Activated B cell treated with CpG ODN at 0.5 μM for 24 hours (primary cell): ENCODE measurements at regions not wholly inside any gene's neighbourhood (a gene's known extent, or its start where the extent isn't known, plus 50 kb on each side); places are given as distances from the start of the nearest gene placed in this dataset.

Experiments
- ATAC-seq: fragments of 200-7000 bp; cut with Tn5 transposase; one replicate; pipeline ENCODE4 v1.10.0; 2021; ENCODE audit warnings: low read depth, mild to moderate bottlenecking, moderate library complexity
- CTCF ChIA-PET: fragments of 350-600 bp; sonication (Branson Sonifier 250); formaldehyde crosslinking; loops from one replicate; lab custom pipeline; 2021; ENCODE audit warnings: antibody characterized with exemption; lab: Charles Lee
- POLR2A ChIA-PET: fragments of 350-600 bp; sonication (Branson Sonifier 250); formaldehyde crosslinking; loops from one replicate; lab custom pipeline; 2021; ENCODE audit warnings: antibody characterized with exemption; lab: Charles Lee
- DNase-seq: peaks from one replicate; pipeline ENCODE4 v3.0.0; 2022
- H3K27ac Mint-ChIP-seq: one replicate; pipeline ENCODE4 v1.8.0; 2020; ENCODE audit warnings: mixed read lengths
- H3K27me3 Mint-ChIP-seq: one replicate; pipeline ENCODE4 v1.8.0; 2021; ENCODE audit warnings: mixed read lengths
- H3K36me3 Mint-ChIP-seq: one replicate; pipeline ENCODE4 v1.8.0; 2021; ENCODE audit warnings: low read depth, mixed read lengths
- H3K4me1 Mint-ChIP-seq: one replicate; pipeline ENCODE4 v1.8.0; 2021; ENCODE audit warnings: mixed read lengths
- H3K4me3 Mint-ChIP-seq: one replicate; pipeline ENCODE4 v1.8.0; 2020; ENCODE audit warnings: mild to moderate bottlenecking, mixed read lengths
- H3K9me3 Mint-ChIP-seq: one replicate; pipeline ENCODE4 v1.8.0; 2020; ENCODE audit warnings: mixed read lengths
- intact Hi-C: fragments of 100-400 bp; cut with micrococcal nuclease; formaldehyde crosslinking; loops from one replicate; pipeline ENCODE4 v1.15.1; 2024
- TF ChIP-seq, protein P1 (sequence below): fragments of 200-600 bp; IDR thresholded peaks from one replicate; pipeline ENCODE4 v1.8.0; 2022; ENCODE audit warnings: antibody characterized with exemption, mild to moderate bottlenecking

DNA sequence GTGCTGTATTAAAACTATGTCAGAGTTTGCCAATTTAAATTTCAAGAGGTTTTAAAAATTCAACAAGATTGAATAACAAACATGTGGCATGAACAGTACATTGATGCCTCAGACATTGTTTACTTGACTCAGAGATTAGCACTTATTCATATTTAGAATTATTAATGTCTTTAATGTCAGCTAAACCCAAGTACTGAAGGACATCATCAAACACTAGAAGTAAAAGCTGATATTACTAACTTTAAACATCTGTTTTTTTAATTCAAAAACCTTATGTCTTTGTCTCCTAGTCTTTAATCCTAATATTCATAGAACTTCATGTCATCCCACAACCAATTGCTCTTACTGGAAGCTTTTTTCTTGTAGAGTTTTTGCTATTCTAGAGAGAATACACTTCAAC lies 406.2 kb upstream of the PCDH7 start:
- Mint-ChIP-seq H3K4me1 (no peaks in the 10 kb centered on the region), H3K4me3 (no peak overlapping the region), H3K27ac (no peak overlapping the region), H3K27me3 (no peaks in the 10 kb centered on the region), H3K36me3 (no peaks in the 10 kb centered on the region), H3K9me3 (peaks cover 11% of the 10 kb centered on the region)
- DNase-seq, result no peak
- ATAC-seq, result no peak
- ChIA-PET CTCF (no interaction called here), POLR2A (no interaction called here)
- intact Hi-C loops, result no loop called here
- TF ChIP-seq, protein P1, sequence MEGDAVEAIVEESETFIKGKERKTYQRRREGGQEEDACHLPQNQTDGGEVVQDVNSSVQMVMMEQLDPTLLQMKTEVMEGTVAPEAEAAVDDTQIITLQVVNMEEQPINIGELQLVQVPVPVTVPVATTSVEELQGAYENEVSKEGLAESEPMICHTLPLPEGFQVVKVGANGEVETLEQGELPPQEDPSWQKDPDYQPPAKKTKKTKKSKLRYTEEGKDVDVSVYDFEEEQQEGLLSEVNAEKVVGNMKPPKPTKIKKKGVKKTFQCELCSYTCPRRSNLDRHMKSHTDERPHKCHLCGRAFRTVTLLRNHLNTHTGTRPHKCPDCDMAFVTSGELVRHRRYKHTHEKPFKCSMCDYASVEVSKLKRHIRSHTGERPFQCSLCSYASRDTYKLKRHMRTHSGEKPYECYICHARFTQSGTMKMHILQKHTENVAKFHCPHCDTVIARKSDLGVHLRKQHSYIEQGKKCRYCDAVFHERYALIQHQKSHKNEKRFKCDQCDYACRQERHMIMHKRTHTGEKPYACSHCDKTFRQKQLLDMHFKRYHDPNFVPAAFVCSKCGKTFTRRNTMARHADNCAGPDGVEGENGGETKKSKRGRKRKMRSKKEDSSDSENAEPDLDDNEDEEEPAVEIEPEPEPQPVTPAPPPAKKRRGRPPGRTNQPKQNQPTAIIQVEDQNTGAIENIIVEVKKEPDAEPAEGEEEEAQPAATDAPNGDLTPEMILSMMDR, result no peak

DNA sequence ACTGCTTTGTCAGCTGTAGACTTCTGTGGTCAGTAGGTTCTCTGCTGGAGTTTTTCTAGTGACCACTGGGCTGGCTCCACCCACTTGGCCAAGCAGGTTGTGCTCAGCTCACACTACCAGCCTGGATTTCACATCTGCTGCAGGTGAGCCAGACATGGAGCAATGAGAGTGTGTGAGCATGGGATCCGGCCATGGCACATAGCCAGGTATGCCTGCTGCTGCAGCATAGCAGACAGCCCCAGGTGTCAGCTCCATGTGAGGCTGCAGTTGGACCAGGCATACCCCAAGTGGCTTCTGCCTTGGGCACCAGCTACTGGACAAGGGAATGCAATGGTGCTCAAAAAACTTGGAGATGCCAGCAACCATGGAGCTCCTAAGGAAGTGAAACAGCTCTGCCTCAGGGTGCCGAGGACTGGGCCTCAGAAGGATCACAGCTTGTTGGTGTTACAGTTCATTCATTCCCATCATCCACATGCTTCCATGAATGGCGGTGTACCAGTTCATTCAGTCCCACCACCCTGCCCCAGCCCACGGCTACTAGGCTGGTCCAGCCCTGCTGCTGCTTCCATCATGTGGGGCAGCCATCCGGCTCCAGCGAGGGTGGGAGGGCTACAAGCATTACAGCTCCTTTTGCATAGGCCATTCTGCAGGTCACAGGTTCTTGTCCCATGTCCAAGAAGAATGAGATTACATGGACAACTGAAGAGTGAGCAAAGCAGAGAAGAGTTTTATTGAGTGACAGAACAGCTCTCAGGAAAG lies 389.1 kb upstream of the PCDH7 start:
- Mint-ChIP-seq H3K27me3 (no peaks in the 10 kb centered on the region), H3K36me3 (no peaks in the 10 kb centered on the region), H3K9me3 (peaks cover 8% of the 10 kb centered on the region), H3K4me1 (no peaks in the 10 kb centered on the region), H3K27ac (no peak overlapping the region), H3K4me3 (no peak overlapping the region)
- no peak for DNase-seq
- POLR2A ChIA-PET, result no interaction called here
- no peak for ATAC-seq
- CTCF ChIA-PET, result no interaction called here
- intact Hi-C loops, result no loop called here
- TF ChIP-seq, protein P1, result no peak

DNA sequence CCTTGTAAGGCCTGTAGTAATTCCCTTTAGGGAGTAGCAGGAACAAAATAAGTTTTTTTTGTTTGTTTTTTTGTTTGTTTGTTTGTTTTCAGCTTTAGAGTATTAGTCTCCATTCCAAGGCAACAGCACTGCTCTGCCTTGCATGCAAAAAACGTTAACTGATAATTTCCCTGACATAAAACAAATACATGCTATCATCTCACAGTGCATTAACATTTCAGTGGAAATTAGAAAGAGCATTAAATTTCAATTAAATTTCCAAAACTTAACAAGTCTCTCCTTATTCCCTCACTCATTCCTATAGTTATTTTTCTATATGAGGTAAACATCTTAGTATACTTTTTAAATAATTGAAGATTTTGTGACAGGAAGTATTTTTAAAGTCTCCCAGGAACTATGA lies 378.4 kb upstream of the PCDH7 start:
- H3K36me3 Mint-ChIP-seq, result no peaks in the 10 kb centered on the region
- peaks cover 10% of the 10 kb centered on the region for H3K9me3 Mint-ChIP-seq
- no peak overlapping the region for H3K27ac Mint-ChIP-seq
- H3K27me3 Mint-ChIP-seq, result no peaks in the 10 kb centered on the region
- H3K4me1 Mint-ChIP-seq, result no peaks in the 10 kb centered on the region
- intact Hi-C loops, result no loop called here
- CTCF ChIA-PET, result no interaction called here
- ATAC-seq (no peak), DNase-seq (no peak)
- no peak overlapping the region for H3K4me3 Mint-ChIP-seq
- POLR2A ChIA-PET, result no interaction called here
- TF ChIP-seq, protein P1, result no peak

DNA sequence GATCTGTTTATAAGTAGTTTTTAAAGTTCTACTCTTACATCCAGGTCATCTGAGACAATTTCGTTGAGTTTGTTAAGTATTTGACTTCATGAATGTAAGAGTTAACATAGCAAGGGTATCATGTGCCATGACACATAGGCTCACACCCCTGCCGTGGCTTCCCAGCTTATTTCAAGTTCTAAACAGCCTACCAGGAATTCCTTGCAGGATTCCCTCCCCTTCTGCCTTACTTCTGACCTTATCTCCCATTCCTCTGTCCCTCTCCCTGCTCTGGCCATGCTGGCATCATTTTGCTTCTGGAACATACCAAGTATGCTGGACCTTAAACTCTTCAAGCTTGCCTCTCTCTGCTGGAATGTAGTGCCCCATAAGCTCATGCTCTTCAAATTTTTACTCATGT lies 369.9 kb upstream of the PCDH7 start:
- H3K27ac Mint-ChIP-seq, result no peak overlapping the region
- CTCF ChIA-PET, result no interaction called here
- ATAC-seq (no peak), DNase-seq (no peak)
- no peaks in the 10 kb centered on the region for H3K27me3 Mint-ChIP-seq
- POLR2A ChIA-PET, result no interaction called here
- H3K9me3 Mint-ChIP-seq, result peaks cover 4% of the 10 kb centered on the region
- H3K4me3 Mint-ChIP-seq, result no peak overlapping the region
- TF ChIP-seq, protein P1, result no peak
- H3K4me1 Mint-ChIP-seq, result no peaks in the 10 kb centered on the region
- intact Hi-C loops, result no loop called here
- no peaks in the 10 kb centered on the region for H3K36me3 Mint-ChIP-seq

DNA sequence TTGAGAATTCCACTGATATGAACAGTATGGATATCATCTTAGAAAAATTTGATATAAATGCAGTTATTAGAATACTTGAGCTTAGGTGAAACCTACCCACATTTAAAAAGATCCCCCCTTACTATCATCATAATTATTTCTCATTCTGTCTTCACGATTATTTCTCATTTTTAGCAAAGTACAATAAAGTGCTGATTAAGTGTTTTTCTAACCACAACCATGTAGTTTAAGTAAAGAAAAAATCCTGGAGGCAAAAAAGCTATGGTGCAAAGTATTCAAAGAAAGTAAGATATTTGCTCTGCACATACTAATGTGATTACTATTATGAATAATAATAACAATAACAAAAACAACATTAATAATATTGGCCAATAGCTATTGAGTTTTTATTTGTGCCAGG lies 365.6 kb upstream of the PCDH7 start:
- ChIA-PET CTCF (no interaction called here), POLR2A (no interaction called here)
- Mint-ChIP-seq H3K27me3 (no peaks in the 10 kb centered on the region), H3K9me3 (peaks cover 5% of the 10 kb centered on the region), H3K4me3 (no peak overlapping the region), H3K27ac (no peak overlapping the region), H3K4me1 (no peaks in the 10 kb centered on the region), H3K36me3 (no peaks in the 10 kb centered on the region)
- ATAC-seq, result no peak
- intact Hi-C loops, result no loop called here
- TF ChIP-seq, protein P1, result no peak
- DNase-seq, result no peak
